GM18858 (cell line): ENCODE measurements at regions not wholly inside any gene's neighbourhood (a gene's known extent, or its start where the extent isn't known, plus 50 kb on each side); places are given as distances from the start of the nearest gene placed in this dataset.

ENCODE experiments used
- ATAC-seq: cut with Tn5 transposase; IDR thresholded peaks from one replicate; pipeline ENCODE4 v1.9.1; 2021; ENCODE audit not compliant: unreplicated experiment

GRCh38 chr14:22174412-22175277 lies 414.4 kb downstream of the DAD1 start:
- no peak for ATAC-seq

- no peak for ATAC-seq
Measured at GRCh38 chr14:22168092-22168955, 420.7 kb downstream of the DAD1 start.

DNA sequence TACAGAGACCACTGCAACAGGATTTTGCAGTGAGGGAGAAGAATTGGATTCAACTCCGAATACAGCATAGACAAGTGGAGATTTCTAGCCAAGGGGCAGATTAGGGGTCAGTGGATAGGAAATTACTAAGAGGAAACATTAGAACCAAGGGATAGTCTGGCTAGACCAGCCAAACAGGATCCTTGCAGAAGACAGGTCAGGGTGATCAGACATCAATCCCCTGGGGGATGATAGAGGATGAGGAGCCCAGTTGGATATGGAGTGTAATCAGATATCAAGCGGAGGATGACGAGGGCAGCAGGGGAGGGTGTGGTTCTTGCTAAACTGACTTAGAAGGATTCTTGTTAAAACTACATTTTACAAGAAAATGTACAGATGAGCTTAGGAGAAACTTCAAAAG lies 424.4 kb downstream of the DAD1 start:
- ATAC-seq = no peak

DNA sequence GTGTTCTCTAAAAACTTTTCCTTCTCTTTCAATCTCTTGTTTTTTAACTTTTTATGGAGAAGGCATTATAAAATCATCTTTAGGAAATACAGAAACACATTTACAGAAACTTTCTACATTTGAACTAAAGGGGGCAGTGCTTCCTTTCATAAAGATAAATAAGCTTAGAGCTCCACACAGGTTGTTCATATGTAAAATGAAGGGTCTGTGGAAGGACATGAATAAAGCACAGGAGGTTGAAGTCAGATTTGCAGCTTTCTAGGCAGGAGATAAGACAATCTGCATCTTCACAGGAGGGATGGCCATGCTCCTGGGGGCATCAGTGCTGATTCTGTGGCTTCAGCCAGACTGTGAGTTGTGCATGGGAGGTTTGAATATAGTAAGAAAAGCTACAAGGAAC lies 426.0 kb downstream of the DAD1 start:
- ATAC-seq = no peak

GRCh38 chr14:22159957-22160356 lies 429.1 kb downstream of the DAD1 start:
- no peak for ATAC-seq

- ATAC-seq = no peak
Measured at GRCh38 chr14:22159099-22159498, 429.9 kb downstream of the DAD1 start.

GRCh38 chr14:22158560-22158959 lies 430.5 kb downstream of the DAD1 start:
- no peak for ATAC-seq

DNA sequence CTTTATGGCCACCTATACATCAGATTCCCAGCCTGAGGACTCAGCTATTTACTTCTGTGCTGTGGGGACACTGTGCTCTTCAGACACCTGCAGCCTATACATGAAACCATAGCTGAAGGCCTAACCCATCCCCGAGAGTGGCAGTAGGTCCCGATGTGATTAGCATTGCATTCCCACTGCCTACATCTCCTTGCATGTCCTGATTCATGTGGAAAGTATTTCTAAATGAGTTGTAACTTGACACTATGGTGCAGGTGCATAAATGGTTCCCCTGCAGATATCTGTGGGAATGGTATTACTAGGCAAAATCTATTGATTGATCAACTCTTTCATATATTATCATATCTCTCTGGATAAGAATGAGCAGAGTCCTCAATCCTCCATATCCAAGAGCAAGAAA lies 433.5 kb downstream of the DAD1 start:
- ATAC-seq = no peak

GRCh38 chr14:22152903-22153302 lies 436.1 kb downstream of the DAD1 start:
- no peak for ATAC-seq

- no peak for ATAC-seq
Measured at GRCh38 chr14:22152161-22152870, 436.7 kb downstream of the DAD1 start.

- no peak for ATAC-seq
Measured at GRCh38 chr14:22151121-22151520, 437.9 kb downstream of the DAD1 start.

DNA sequence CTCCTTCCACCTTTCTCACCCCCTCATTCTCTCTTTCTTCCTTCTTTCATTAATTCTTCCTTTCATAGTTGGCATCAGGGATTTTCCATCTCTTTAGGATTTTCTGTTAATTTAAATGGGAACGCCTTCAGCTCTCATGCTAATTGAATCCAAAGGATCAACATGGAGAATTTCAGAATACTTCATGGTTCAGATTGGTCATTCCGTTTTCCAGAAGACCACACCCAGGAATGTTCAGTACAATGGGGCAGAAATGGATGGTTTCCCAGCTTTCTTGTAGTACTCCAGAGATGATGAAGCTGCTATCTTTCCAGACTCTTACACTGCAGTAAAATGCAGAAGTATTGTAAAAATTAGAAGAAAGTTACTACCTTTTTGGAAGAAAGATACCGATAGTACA lies 440.0 kb downstream of the DAD1 start:
- ATAC-seq = no peak

DNA sequence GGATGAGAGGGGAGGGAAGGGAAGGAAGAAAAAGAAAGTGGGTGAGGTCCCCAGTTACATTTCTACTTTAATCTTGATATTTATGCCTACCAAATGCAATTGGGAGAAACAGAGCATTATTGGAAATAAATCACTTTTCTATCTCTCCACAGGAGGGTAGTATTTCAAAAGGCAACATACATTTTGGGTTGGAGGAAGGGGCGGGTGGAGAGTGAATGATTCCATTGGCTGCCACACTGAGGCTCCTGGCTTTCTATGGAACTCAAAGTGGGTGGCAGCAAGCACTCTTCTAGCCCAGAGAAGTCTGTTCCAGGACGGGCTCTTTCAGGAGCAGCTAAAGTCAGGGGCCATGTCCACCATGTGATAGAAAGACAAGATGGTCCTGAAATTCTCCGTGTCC lies 441.3 kb downstream of the DAD1 start:
- ATAC-seq = no peak

DNA sequence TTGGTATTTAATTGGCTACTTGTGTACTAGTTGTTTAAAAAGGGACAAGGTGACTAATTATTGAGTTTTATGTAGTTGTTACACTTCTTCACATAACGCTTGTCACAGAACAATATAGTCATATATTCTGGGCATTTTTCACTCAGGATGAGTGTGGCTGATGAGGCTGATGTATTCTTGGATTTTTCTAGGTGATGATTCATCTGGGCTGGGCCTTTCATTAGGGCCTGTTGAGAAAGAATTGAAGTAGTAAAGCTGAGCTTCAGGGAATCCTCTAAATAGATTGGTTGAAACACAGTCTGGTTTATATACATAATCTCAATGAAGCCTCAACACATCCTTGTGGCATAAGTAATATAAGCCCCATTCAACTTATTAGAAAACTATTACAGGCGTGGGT lies 445.7 kb downstream of the DAD1 start:
- no peak for ATAC-seq

DNA sequence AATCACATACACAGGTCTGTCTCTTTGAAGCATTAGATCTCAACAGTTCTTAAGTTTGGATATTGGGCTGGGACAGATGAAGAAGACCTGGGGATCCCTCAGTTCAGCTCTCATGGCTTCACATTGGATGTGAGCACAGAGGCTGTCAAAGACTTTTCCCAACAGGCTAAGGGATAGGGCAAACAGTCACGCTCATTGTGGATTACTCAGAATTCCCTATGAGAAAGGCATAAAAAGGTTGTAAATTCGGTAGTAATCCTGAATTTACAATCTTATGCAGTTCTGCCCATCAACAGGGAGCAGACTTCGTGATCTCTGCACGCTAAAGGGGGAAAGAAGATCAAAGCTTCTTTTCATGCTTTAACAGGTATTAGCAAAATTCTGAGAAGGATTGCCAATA lies 448.4 kb downstream of the DAD1 start:
- no peak for ATAC-seq

- no peak for ATAC-seq
Measured at GRCh38 chr14:22131749-22132476, 457.1 kb downstream of the DAD1 start.

DNA sequence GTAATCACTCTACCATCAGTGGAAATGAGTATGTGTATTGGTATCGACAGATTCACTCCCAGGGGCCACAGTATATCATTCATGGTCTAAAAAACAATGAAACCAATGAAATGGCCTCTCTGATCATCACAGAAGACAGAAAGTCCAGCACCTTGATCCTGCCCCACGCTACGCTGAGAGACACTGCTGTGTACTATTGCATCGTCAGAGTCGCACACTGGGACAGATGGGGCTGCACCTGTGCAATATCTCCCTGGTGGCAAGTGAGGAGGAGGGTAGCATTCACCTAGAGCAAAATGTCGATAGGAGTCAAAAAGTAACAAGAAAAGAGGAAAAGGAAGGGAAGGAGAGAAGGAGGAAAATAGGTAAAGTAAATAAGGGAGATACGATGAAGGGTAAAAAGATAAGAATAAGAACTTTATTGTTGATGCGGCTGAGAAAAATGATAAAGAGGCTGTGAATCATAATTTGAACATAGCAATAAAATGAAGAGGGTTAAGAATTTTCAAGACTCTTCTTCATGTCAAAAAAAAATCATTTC lies 450.5 kb upstream of the OR4E1 start:
- no peak for ATAC-seq

DNA sequence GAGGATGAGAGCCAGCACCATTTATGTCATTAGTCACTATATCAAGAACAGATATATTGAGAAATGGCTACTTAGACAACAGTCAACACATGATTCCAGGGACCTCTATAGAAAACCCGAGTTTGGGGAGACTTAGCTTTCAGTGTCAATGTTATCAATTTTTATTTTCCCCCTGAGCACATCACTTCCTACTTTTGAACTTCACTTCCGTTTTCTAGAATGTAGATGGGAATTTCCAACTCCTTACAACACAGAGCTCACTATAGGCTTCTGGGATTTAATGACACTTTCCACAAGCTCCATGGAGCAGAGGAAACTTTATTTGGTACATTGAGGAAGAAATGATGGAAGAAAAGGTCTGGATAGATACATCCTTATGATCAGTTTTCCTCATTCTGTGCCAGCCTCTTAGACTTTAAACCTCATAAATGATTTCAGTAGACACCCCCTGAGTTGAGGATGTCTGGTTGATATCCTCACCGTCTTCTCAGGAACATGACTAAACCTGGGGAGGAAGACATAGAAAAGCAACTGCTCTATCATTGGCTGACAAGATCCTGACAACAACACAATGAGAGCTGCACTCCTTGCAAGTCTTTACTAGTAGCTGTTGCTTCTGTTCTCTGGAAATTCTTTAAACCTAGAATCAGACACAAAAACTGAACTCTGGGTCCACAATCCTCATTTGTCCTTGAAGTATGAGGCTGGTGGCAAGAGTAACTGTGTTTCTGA lies 449.4 kb upstream of the OR4E1 start:
- ATAC-seq = no peak

DNA sequence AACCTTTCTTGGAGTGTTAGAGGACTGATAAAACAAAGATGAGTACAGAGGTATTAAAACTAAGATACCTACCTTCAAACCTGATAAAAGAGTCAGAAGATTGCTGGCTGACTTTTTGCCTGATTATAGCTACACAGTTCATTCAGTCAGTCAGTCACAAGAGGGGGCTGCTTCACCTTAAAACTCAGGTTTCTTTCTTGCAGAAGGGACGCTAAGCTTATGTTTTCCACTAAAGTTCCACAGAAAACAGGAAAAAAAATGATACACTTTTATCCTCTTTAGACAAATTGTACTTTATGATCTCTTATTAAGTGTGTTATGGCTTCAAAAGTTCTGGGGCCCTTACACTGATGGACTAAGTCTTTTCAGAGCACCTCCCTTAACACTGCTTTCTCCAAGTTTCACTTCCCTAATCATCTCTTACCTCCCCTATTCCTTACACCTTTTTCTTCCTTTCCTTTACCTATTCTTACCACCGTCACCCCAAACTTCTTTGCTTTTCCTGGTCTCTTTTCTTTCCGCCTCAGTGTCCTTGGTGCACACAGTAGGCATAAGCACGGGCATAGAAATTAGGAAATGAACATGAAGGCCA lies 448.7 kb upstream of the OR4E1 start:
- no peak for ATAC-seq
